ENCODE measurements at regions not wholly inside any gene's neighbourhood (a gene's known extent, or its start where the extent isn't known, plus 50 kb on each side); places are given as distances from the start of the nearest gene placed in this dataset.

GRCh38 chr10:44030738-44031137 lies 354.2 kb downstream of the CXCL12 start:
- no peak for DNase-seq

GRCh38 chr10:44030132-44030531 lies 354.8 kb downstream of the CXCL12 start:
- no peak for DNase-seq

DNA sequence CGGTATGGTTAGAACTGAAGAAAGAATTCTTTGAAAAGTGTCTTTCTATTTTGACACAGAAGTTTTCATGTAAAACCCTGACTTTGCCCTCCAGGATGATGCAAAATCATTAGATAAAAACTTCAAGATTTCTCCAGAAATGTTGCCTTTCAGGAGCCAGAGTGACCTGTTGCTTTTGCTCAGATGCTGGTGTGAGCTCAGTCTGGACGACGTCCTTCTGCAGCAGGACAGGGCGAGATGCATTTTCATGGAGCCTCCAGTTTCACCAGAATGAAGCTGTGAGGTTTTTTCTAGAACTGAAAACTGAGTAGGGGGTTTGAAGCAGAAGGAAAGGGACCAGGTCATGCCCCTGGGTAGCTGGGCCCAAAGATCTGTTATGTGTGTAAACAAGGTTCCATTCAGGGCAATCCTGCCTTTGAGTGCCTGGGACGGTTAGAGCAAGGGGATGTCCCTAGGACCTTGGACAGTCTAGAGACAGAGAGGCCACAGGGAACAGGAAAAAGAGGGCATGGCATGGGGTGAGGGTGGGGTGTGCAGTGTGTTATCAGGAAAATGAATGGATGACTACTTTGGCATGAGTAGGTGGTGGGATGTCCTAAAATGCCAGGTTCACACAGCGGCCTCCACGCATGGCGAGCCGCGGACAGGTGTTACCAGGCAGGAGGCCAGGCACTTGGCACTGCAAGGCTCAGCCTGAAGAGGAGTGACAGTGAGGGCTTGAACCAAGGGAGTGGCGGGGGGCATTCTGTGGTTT lies 356.3 kb downstream of the CXCL12 start:
- no peak for DNase-seq

GRCh38 chr10:44024356-44025116 lies 360.4 kb downstream of the CXCL12 start:
- DNase-seq: no peak

- no peak for DNase-seq
Measured at GRCh38 chr10:44023517-44023916, 361.4 kb downstream of the CXCL12 start.

DNA sequence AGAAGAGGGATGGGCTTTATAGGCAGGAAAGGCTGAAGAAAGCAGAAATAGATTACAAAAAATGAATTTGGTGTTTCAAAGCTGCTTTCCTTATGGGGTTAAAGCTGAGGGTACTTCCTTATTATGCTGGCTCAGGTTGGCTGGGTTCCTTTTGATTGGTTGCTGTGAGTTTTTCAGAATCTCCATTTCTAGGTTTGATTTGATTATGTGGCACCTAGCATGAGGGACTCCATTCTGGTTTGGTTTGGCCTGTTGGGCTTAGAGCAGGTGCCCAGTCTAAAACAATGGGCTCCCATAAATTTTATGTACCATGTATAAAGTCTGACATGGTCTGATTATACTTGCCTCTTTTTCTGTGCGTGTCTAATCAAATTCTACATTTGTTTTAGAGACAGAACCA lies 362.7 kb downstream of the CXCL12 start:
- no peak for DNase-seq

GRCh38 chr10:44020322-44021111 lies 364.4 kb downstream of the CXCL12 start:
- no peak for DNase-seq

DNA sequence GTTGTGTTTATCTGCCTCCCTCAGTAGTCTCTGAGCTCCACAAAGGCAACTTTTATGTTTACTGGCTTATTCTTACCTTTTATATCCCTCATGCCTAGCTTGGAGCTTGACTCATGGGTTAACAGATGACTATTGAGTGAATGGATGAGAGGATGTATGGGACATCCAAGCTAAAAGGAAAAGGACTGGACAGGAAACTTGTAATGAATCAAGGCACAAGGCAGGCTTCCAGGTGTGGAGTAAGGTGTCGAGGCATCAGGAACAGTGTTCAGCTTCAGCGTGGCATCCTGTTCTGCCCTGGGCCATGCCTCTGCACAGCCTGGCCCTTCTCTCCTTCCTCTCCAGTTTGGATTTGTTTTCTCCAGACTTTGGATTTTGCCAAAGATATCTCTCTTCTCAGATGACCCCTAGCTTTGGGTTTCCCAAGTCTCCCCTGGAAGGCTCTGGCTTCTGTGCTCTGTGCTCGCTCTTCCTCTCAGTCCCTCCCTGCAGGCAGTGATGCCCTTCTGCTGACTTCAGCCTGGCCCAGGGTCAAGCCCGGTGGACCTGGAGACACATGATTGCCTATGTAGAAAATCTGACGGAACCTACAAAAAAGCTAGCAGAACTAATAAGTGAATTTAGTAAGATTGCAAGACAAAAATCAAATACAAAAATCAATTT lies 367.3 kb downstream of the CXCL12 start:
- no peak for DNase-seq

DNA sequence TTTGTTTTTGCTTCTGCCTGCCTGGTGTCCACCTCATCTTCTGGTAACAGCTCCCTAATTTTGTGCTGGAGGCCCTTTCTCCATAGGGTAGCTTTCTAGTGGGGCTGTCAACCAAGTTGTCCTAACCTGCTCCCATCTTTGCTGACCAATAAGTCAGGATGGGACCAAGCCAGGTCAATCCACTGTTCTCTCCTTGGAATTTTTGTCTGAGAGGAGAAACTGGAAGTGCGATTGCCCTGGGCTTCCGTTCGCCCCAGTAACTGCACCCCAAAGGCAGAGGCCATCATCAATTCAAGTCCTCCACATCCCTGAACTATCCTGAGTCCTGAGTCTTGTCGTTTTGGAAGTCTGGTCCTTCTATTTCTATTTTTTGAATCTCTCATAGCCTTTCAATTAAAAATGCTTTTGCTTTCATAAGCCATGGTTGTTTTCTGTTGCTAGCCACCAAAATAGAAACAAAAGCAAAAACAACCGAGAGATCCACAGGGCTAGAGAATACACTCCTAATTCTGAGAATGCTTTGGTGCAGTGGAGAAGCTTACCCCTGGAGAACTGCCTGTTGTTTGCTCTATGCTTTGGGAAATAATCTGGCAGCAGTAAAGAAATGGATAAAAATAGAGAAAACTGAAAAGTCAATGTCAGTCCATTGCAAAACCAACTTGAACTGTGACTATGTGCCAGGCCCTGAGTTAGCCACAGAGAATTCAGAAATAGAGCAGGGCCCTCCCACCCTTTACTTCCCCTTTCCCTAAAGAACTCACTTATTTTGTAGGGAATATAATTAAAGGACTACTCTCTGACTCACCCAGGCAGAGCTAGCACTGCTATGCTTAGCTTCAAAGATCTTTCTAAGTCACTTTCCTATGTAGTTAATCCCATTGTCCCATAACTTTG lies 368.1 kb downstream of the CXCL12 start:
- no peak for DNase-seq

GRCh38 chr10:44015702-44016500 lies 367.2 kb upstream of the ZNF32 start:
- DNase-seq: no peak

- no peak for DNase-seq
Measured at GRCh38 chr10:44014644-44015250, 366.1 kb upstream of the ZNF32 start.

DNA sequence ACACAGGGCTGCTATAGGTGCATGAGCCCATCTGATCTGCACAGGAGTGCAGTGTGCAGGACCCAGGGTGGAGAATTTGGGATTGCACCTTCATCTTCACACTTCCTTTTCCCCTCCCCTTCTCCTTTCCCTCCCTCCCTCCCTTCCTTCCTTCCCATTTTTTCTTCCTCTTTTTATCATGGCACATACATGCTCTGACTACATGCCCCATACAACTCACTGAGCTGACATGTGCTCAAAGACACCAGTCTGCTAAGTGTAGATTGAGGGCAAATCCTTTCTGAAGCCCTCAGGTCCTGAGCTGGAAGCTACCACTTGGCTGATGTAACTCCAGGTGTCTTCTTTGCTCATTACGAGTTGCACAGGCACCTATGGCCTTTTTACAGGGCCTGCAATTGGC lies 365.3 kb upstream of the ZNF32 start:
- no peak for DNase-seq

GRCh38 chr10:44012921-44013320 lies 364.2 kb upstream of the ZNF32 start:
- no peak for DNase-seq

DNA sequence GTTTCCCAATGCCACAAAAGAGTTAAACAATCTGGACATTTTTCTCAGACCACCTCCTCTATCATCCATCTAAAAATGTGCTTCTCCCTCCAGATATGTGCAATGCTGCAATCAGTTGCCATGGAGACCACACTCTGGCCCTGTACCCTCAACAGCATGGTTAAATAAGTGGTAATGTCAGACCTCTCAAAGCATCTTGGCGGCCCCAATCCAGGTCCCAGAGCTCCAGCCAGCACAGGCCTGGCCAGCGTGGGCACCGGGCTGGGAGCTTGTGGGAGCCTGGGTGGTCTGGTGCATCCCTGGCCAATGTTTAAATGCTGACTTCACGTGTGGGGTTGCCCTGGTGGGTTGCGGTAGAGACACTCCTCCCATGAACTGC lies 362.9 kb upstream of the ZNF32 start:
- no peak for DNase-seq

- no peak for DNase-seq
Measured at GRCh38 chr10:44010873-44011602, 362.4 kb upstream of the ZNF32 start.

- peak; percentile 29 for DNase-seq
Measured at GRCh38 chr10:44009891-44010632, 361.4 kb upstream of the ZNF32 start.

DNA sequence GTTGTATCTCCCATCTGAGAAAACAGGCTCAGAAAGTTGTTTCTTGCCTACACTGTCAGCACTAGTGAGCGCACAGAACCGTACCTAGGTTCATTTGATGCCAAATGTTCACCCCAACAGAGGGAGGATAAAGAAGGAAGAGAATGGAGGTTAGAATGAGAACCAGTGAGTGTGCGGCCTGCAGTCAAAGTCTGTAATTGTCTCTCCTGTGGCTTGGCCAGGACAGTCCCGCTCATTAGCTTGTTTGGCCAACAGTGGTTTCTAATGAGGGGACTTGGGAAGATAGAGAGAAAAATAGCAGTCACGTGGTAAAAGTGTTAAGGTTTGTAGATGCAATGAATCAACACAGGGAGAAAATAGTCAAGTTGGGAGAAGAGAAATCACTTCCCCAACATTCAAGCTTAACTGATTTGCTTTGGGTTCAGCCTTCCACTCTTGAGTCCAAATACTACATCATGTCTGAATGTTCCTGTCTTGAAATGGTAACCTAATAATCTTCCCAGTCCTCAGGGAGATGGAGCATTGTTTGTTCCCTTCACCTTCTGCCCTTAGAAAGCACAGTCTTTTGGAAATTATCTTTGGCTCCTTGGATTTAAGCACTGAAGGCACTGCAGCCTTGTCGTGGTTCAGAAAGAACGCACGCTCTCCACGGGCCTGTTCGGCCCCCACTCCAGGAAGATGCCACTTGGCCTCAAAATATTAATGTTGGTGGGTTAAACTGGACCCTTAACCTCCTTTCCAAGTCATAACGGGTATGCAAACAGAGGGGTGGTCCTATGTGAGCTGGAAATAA lies 360.4 kb upstream of the ZNF32 start:
- DNase-seq: no peak

Measured in renal pelvis (tissue), 1 donor.